Inflammatory macrophage treated with lipopolysaccharide for 1 hour (primary cell): ENCODE measurements at regions not wholly inside any gene's neighbourhood (a gene's known extent, or its start where the extent isn't known, plus 50 kb on each side); places are given as distances from the start of the nearest gene placed in this dataset.
"Not testable (repeated sequence)": the region's sequence is repeated elsewhere in the genome, so short reads cannot be mapped to it uniquely, and the experiment has no call there.

Experiments
- DNase-seq, 2 donors: peaks; one replicate each; pipeline ENCODE4 v3.0.0-alpha.2; 2020 to 2022

- DNase-seq = no peak
Observed at GRCh38 chr2:129004485-129004884, 685.8 kb upstream of the HS6ST1 start.

DNA sequence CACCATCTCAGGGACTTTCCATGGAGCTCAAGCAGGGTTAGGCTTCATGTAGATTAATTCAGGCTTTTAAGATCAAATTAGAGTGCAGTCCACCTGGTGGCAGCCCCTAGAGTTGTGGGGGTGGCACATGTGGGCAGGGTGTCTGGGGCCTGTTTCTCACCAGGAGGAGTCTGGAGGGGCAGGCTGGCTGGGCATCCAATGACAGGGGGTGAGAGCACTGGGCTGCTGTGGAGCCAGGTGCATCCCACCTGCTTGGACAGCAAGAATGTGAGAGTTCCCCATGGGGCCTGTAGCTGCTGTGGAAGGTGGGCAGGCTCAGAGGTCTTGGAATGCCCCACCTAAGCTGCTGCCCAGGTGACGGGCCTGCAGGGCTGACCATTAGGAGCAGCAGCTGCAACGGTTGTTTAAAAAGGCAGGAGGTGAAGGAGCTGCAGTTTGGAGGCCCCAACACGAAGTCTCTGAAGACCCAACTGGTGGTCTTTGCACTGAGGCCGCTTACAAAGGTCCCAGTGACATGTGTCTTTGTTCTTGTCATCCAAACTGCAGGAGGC, 686.3 kb upstream of the HS6ST1 start:
- DNase-seq = no peak

DNA sequence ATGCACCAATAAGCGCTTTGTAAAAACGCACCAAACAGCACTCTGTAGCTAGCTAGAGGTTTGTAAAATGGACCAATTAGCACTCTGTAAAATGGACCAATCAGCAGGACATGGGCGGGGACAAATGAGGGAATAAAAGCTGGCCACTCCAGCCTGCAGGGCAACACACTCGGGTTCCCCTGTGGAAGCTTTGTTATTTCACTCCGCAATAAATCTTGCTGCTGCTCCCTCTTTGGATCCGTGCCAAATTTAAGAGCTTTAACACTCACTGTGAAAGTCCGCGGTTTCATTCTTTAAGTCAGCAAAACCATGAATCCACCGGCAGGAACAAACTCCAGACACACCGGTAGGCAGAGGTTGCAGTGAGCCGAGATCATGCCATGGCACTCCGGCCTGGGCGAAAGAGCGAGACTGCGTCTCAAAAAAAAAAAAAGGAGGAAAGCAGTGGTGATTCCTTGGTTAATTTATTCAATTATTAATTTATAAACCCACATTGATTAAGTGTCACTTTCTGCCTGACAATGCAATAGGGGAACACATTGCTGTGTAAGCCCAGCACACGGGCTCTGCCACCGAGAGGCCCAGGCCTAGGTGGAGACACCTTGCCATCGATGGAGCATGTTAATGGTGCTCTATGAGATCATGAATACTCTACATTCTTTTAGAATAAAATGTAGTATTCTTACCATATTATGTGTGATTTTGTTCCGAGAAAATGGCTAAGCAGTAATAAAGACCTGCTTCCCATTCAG, 687.6 kb upstream of the HS6ST1 start:
- DNase-seq = no peak

- DNase-seq = no peak
Observed at GRCh38 chr2:129006901-129007300, 688.2 kb upstream of the HS6ST1 start.

GRCh38 chr2:129008055-129008880, 689.6 kb upstream of the HS6ST1 start:
- no peak for DNase-seq

GRCh38 chr2:129008881-129009554, 690.4 kb upstream of the HS6ST1 start:
- DNase-seq = no peak

DNA sequence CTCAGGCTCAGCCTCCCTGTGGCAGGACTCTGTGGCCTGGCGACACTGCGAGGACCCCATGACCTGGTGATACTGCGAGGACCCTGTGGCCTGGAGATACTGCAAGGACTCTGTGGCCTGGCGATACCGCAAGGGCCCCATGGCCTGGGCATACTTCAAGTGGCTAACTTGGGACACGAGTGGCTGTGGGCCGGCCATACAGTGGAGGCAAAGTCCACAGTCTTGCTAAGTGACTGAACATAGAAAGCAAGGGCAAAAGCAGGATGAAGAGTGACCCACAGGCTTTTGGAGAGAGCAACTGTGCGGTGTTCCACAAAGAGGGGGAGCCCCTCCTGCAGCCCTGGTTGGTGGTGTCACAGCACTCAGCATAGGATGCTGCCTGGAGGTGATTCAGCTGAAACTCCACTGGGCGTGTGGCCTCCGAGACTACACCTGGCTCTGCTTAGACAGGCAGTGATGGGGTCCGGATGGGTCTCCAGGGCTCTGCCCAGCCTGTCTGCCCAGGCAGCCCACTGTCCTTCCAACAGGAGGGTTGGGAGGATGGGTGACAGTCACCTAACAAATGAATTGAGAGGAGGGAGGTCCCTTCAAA, 691.0 kb upstream of the HS6ST1 start:
- no peak for DNase-seq

- DNase-seq = no peak
Observed at GRCh38 chr2:129010262-129010661, 691.6 kb upstream of the HS6ST1 start.

DNA sequence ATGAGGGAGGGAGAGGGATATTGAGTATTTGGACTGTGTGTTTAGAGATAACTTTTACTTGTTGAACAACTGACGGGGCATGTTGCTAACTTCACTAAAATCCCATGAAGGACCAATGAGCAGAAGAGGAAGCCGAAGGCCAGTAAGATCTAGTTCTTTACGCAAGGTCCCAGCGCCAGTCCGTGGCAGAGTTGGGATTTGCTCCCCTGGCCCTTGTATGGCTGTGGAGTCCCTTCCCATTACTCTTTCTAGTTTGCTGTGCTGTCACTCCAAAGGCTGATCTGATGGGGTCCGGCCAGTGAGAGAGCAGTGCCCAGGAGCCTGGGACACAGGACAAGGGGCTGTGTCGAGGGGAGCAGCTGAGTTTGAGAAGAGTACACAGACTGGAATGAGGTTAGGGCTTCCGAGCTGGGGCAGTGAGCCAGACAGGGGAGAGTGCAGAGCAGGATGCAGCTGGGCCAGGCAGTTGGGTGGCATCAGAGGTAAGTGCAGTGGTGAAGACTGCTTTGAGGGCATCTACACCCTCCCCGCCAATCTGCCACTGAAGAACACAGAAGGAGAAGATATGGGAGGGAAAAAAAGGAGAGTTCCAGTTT, 692.9 kb upstream of the HS6ST1 start:
- no peak for DNase-seq

- DNase-seq = no peak
Observed at GRCh38 chr2:129014432-129014831, 695.8 kb upstream of the HS6ST1 start.

DNA sequence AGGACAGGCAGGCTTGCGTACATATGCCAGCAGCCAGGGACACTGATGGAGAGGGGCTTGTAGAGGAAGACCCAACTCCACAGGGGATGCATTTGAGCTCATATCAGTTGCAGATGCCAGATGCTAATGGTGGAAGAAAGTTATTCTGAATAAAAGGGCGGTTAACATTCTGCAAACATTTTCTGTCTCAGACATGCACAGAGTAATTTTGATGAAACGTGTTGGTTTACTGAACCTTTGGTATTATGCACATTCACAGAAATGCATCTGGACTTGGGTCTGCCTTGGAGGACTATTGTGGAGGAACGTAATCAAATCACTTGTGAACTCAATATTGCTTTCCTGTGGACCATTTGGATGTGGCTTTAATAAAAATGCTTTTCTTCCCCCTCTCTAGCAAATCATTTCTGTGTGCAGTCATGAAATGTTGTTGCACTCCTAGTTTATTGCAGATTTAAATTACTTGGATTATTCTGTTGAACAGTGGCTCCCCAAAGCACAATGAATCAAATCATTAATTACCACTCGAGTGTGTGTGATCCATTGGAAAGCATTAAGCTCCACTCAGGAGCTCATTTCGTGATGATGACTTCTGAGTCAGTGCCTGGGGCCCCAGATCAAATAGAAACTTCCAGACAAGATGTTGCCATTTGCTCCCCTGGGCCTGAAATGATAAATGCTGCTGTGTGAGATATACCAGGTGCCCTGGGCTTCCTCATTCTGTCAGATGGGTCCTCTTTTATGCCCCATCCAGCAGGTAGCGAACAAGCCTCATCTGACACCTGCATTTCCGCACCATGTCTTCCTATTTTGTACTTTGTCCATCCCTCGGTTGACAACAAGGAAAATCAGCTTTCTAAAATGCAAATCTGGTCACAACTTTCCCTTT, 697.0 kb upstream of the HS6ST1 start:
- DNase-seq = no peak

GRCh38 chr2:129016972-129017371, 698.3 kb upstream of the HS6ST1 start:
- no peak for DNase-seq

DNA sequence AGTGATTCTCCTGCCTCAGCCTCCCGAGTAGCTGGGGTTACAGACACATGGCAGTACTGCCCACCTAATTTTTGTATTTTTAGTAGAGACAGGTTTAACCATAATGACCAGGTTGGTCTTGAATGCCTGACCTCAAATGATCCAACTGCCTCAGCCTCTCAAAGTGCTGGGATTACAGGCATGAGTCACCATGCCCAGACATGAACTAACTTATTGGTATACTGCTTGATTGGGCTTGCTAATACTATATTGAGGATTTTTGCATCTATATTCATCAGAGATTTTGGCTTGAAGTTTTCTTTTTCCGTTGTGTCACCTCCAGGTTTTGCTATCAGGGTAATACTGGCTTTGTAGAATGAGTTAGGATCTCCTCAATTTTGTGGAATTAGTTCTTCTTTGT, 706.1 kb upstream of the HS6ST1 start:
- no peak for DNase-seq

DNA sequence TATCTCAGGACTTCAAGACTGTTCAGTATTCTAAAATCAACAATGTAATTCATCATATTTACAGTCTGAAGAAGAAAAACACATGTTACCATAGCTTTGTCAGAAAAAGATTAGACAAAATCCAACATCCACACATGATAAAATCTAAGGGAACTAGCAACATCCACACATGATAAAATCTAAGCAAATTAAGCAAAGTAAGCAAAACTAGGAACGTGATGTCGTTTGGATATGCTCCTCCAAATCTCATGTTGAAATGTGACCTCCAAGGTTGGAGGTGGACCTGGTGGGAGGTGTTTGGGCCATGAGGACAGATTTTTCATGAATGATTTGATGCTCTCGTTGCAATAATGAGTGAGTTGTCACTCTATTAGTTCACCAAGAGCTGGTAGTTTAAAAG, 717.3 kb upstream of the HS6ST1 start:
- no peak for DNase-seq

DNA sequence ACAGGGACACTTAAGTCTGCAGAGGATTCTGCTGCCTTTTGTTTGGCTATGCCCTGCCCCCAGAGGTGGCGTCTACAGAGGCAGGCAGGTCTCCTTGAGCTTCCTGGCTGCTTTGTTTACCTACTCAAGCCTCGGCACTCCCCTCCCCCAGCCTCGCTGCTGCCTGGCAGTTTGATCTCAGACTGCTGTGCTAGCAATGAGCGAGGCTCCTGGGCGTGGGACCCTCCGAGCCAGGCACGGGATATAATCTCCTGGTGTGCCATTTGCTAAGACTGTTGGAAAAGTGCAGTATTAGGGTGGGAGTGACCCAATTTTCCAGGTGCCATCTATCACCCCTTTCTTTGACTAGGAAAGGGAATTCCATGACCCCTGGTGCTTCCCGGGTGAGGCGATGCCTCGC, 725.0 kb upstream of the HS6ST1 start:
- not testable (repeated sequence) for DNase-seq

DNA sequence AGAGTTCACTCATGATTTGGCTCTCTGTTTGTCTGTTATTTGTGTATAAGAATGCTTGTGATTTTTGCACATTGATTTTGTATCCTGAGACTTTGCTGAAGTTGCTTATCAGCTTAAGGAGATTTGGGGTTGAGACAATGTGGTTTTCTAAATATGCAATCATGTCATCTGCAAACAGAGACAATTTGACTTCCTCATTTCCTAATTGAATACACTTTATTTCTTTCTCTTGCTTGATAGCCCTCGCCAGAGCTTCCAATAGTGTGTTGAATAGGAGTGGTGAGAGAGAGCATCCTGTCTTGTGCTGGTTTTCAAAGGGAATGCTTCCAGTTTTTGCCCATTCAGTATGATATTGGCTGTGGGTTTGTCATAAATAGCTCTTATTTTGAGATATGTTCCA, 727.8 kb upstream of the HS6ST1 start:
- not testable (repeated sequence) for DNase-seq

GRCh38 chr2:129050101-129050500, 731.4 kb upstream of the HS6ST1 start:
- DNase-seq = no peak

- DNase-seq = no peak
Observed at GRCh38 chr2:129055242-129055641, 736.6 kb upstream of the HS6ST1 start.

GRCh38 chr2:129055824-129056223, 737.2 kb upstream of the HS6ST1 start:
- DNase-seq = no peak

DNA sequence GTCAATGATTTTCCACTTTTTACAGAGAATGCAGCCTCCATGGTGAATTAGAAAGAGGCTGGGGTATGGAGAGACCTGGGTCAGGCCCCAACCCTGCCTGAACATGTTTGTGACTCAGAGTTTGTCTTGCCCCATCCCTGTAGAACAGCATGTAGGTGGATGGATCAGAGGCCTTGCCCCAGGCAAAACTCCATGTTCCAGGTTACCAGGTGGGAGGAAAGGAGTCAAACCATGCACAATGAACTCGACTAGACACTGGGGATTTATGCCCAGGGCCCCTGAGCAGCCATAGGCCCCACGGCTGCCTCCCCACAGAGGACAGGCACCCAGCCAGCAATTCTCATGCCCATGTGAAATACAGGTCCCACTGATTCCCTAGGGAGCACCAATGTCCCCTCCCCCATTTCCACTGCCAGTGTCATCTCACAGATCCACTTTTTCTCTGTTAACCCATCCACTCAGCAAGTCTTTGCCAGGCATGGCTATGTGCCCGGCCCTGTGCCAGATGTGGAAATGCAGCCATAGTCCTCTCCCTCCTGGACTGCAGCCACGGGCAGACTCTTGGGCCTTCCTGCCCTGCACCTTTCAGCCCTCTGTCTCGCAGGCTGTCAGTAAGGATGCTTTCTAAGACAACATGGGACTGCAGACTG, 737.8 kb upstream of the HS6ST1 start:
- no peak for DNase-seq

GRCh38 chr2:129056959-129057317, 738.3 kb upstream of the HS6ST1 start:
- no peak for DNase-seq
